ENCODE measurements at regions not wholly inside any gene's neighbourhood (a gene's known extent, or its start where the extent isn't known, plus 50 kb on each side); places are given as distances from the start of the nearest gene placed in this dataset.

GRCh38 chrX:4754878-4755604 is 1041.6 kb upstream of the PRKX start:
- TF ChIP-seq, protein P1, sequence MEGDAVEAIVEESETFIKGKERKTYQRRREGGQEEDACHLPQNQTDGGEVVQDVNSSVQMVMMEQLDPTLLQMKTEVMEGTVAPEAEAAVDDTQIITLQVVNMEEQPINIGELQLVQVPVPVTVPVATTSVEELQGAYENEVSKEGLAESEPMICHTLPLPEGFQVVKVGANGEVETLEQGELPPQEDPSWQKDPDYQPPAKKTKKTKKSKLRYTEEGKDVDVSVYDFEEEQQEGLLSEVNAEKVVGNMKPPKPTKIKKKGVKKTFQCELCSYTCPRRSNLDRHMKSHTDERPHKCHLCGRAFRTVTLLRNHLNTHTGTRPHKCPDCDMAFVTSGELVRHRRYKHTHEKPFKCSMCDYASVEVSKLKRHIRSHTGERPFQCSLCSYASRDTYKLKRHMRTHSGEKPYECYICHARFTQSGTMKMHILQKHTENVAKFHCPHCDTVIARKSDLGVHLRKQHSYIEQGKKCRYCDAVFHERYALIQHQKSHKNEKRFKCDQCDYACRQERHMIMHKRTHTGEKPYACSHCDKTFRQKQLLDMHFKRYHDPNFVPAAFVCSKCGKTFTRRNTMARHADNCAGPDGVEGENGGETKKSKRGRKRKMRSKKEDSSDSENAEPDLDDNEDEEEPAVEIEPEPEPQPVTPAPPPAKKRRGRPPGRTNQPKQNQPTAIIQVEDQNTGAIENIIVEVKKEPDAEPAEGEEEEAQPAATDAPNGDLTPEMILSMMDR (IDR thresholded peaks at IDR 0.05; ENCODE audit: low read depth, low read length) = no peak
- TF ChIP-seq EZH2phosphoT487 (IDR thresholded peaks at IDR 0.05; ENCODE audit: low read depth) = no peak

Data from OCI-LY3 (cell line).